Urinary bladder (tissue), 4 donors: ENCODE measurements at regions not wholly inside any gene's neighbourhood (a gene's known extent, or its start where the extent isn't known, plus 50 kb on each side); places are given as distances from the start of the nearest gene placed in this dataset. TPM values are rescaled to one million over a fixed set of nuclear protein-coding genes. Genes with fewer than 3 reads are reported as not detected.

Source experiments
- DNase-seq: peaks from one replicate; pipeline ENCODE4 v3.0.0-alpha.2; 2015; ENCODE audit errors: extremely low spot score
- H3K27ac ChIP-seq: one replicate; pipeline ENCODE4 v1.5.1; 2013; ENCODE audit warnings: low read depth, mild to moderate bottlenecking, moderate library complexity
- H3K36me3 ChIP-seq: one replicate; pipeline ENCODE4 v1.6.1; 2013; ENCODE audit warnings: mild to moderate bottlenecking, moderate library complexity; ENCODE audit not compliant: insufficient read depth
- H3K4me1 ChIP-seq: one replicate; pipeline ENCODE4 v1.6.1; 2013; ENCODE audit warnings: mild to moderate bottlenecking, moderate library complexity; ENCODE audit not compliant: insufficient read depth
- H3K4me3 ChIP-seq: one replicate; pipeline ENCODE4 v1.5.1; 2013; ENCODE audit warnings: low read depth, low read length
- WGBS: extraction: QIAGEN DNeasy Blood & Tissue Kit; methylation state at CpG from one replicate; pipeline ENCODE4 v1.1.7; 2013; 5-methylcytosine and 5-hydroxymethylcytosine counted together
- small RNA-seq: library from RNA; depleted of rRNA; stranded (forward); fragments of <200 nt; gene quantifications from one replicate; pipeline ENCODE3, GENCODE V24; 2014
- donor health status: healthy with polysubstance abuse.
- donor health status: healthy.

- Histone ChIP-seq H3K4me1 (no peaks in the 10 kb centered on the region), H3K4me3 (no peak overlapping the region), H3K36me3 (no peaks in the 10 kb centered on the region), H3K27ac (no peak overlapping the region)
- WGBS: 42% methylated on average over 4 of the region's 4 CpGs
- no peak for DNase-seq
Observed at GRCh38 chr7:18421297-18422002, 74.1 kb upstream of the HDAC9 start.

DNA sequence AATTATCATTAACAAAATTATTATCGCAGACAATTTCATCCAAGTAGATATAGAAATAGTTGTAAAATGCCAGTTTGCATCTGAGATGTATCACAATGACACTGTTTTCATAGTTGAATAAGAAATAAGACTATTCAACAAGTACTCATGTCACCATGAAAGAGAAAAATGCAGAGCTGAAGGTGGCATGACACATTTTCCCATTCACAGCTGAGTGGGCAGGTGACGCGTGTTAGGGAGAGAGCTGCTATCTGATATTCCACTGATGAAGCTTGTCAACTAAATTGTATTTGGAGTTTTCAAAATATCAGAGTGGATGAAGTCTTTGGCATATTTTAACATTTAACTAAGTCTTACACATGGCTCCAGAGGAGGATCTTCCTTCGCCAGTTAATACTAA is 70.3 kb upstream of the HDAC9 start:
- WGBS: 99% methylated on average over 4 of the region's 4 CpGs
- no peak overlapping the region for H3K27ac ChIP-seq
- DNase-seq: no peak
- H3K4me1 ChIP-seq: no peaks in the 10 kb centered on the region
- no peaks in the 10 kb centered on the region for H3K36me3 ChIP-seq
- H3K4me3 ChIP-seq: no peak overlapping the region

DNA sequence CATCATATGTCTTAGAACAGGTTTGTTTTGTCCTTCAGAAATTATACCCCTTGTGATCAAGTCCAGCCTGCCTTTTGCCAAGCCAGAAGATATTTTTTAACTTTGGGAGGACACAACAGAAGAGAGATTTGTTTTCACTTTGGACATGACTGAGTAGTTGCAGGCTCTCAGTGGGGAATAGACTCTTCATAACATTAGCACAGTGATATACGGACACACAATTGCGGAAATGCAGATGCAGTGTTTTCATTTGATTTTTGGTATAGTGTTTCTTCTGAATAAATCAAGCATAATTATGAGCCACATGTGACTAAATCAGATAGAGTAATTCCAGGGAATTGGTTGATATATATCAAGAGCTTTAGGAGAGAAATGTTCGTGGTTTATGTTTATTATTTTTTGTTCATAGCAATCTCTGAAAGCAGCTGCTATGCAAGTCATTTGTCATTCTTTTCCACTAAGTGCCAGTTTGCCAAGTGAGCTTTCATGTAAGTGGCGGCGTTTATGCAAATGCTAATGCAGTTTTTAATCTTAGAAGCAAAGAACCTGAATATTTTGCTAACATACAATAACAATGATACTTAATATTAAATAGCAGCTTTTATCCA is 69.6 kb upstream of the HDAC9 start:
- Histone ChIP-seq H3K4me1 (no peaks in the 10 kb centered on the region), H3K27ac (no peak overlapping the region), H3K36me3 (no peaks in the 10 kb centered on the region), H3K4me3 (no peak overlapping the region)
- 75% methylated on average over 5 of the region's 5 CpGs for WGBS
- no peak for DNase-seq

DNA sequence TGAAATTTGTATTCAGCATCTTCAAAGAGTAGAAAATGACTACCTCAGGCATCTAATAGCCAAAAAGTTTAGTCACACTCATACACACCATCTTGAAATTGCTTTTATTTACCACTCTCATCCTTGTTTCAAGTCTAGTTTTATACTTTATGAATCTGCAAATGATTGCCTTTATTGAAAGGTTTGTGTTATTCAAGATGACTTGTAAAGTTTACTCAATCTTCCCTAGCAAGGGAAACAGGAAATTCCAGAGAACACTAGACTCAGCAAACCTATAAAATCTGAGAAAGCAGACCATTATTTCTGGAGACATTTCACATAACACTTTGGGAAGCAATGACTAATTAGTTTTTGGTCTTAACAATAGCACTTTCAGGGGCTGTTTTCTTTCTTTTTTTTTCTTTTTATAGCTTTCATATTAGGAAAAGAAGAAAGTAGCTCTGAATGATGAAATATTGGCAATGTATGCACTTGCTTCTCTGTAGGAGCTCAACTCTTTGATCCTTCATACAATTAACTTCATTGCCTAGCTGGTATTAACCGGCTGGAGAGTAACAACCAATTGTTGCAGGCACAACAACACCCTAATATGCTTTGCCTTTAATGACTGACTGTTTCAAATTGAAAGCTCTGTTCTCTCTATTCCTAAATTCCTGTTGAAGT is 68.9 kb upstream of the HDAC9 start:
- Histone ChIP-seq H3K27ac (no peak overlapping the region), H3K36me3 (no peaks in the 10 kb centered on the region), H3K4me1 (no peaks in the 10 kb centered on the region), H3K4me3 (no peak overlapping the region)
- no peak for DNase-seq
- WGBS: 62% methylated on average over 1 of the region's 1 CpG

- no peak overlapping the region for H3K27ac ChIP-seq
- no peaks in the 10 kb centered on the region for H3K36me3 ChIP-seq
- no peak overlapping the region for H3K4me3 ChIP-seq
- WGBS: 83% methylated on average over 3 of the region's 3 CpGs
- DNase-seq: no peak
- H3K4me1 ChIP-seq: no peaks in the 10 kb centered on the region
Observed at GRCh38 chr7:18429547-18429946, 66.0 kb upstream of the HDAC9 start.

DNA sequence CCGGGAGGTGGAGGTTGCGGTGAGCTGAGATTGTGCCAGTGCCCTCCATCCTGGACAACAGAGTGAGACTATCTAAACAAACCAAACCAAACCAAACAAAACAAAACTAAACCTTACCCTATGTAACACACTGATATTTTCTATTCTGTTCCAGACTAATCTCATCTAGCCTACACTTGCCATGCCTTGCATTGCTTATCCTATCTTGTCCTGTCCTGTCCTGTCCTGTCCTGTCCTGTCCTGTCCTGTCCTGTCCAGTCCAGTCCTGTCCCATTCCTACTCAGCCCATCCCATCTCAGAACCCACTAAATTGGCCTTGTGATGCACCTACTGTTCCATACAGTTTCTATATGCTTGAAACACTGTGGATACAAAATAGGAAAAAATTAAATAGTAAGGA is 64.7 kb upstream of the HDAC9 start:
- Histone ChIP-seq H3K36me3 (no peaks in the 10 kb centered on the region), H3K4me1 (no peaks in the 10 kb centered on the region), H3K27ac (no peak overlapping the region), H3K4me3 (no peak overlapping the region)
- DNase-seq: no peak
- WGBS: 99% methylated on average over 2 of the region's 2 CpGs

GRCh38 chr7:18434171-18434570 is 61.4 kb upstream of the HDAC9 start:
- WGBS: 94% methylated on average over 6 of the region's 6 CpGs
- H3K27ac ChIP-seq: no peak overlapping the region
- no peaks in the 10 kb centered on the region for H3K4me1 ChIP-seq
- H3K4me3 ChIP-seq: no peak overlapping the region
- no peak for DNase-seq
- H3K36me3 ChIP-seq: no peaks in the 10 kb centered on the region

GRCh38 chr7:18437101-18437500 is 58.4 kb upstream of the HDAC9 start:
- DNase-seq: no peak
- H3K27ac ChIP-seq: no peak overlapping the region
- H3K36me3 ChIP-seq: no peaks in the 10 kb centered on the region
- no peak overlapping the region for H3K4me3 ChIP-seq
- H3K4me1 ChIP-seq: no peaks in the 10 kb centered on the region
- 44% methylated on average over 1 of the region's 1 CpG for WGBS

DNA sequence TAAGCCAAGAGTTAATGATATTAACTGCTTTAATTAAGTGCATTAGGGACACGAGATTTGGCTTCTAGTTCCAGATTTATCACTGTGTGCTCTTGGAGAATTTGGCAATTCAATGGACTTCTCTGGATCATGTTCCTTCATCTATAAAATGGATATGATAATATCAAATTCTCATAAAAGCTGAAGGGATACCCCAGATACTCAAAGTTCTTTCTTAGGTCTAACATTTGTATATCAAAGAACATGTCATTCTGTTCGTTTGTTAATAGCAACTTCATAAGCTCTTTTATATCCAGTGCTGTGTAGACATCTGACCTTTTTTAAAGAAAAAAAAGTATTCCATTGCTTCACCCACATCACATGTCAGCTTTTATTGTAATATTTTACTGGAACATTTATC is 54.6 kb upstream of the HDAC9 start:
- H3K4me1 ChIP-seq: no peaks in the 10 kb centered on the region
- DNase-seq: no peak
- 38% methylated on average over 2 of the region's 2 CpGs for WGBS
- H3K27ac ChIP-seq: no peak overlapping the region
- H3K4me3 ChIP-seq: no peak overlapping the region
- no peaks in the 10 kb centered on the region for H3K36me3 ChIP-seq

- H3K4me3 ChIP-seq: no peak overlapping the region
Observed at GRCh38 chr7:18444826-18445225, 50.7 kb upstream of the HDAC9 start.

GRCh38 chr7:18445483-18445882 is 50.1 kb upstream of the HDAC9 start:
- no peak for DNase-seq
- H3K4me3 ChIP-seq: no peak overlapping the region
- no peaks in the 10 kb centered on the region for H3K36me3 ChIP-seq
- WGBS: 60% methylated on average over 3 of the region's 3 CpGs
- no peaks in the 10 kb centered on the region for H3K4me1 ChIP-seq
- H3K27ac ChIP-seq: no peak overlapping the region

More at GRCh38 chr7:18444826-18445225, 50.7 kb upstream of the HDAC9 start:
- H3K27ac ChIP-seq: no peak overlapping the region
- no peak for DNase-seq
- no peaks in the 10 kb centered on the region for H3K36me3 ChIP-seq
- 91% methylated on average over 1 of the region's 1 CpG for WGBS
- no peaks in the 10 kb centered on the region for H3K4me1 ChIP-seq

Small RNA genes in the stretch of these regions (small RNA-seq; reads per million reads assigned to genes)
- gene MIR1302-6: not detected
